BE2C (cell line): ENCODE measurements at regions not wholly inside any gene's neighbourhood (a gene's known extent, or its start where the extent isn't known, plus 50 kb on each side); places are given as distances from the start of the nearest gene placed in this dataset.

Experiments used
- DNase-seq: peaks from one replicate; pipeline ENCODE4 v3.0.0-alpha.2; 2020
- H3K27me3 ChIP-seq: fragments of 250-450 bp; sonication (Bioruptor Pico); 2 replicates; pipeline ENCODE4 v1.5.1; 2020; ENCODE audit warnings: mild to moderate bottlenecking
- H3K36me3 ChIP-seq: fragments of 250-450 bp; sonication (Bioruptor Pico); 2 replicates; pipeline ENCODE4 v1.5.1; 2020; ENCODE audit warnings: mild to moderate bottlenecking
- H3K4me1 ChIP-seq: fragments of 250-450 bp; sonication (Bioruptor Pico); 2 replicates; pipeline ENCODE4 v1.5.1; 2020
- H3K4me3 ChIP-seq: 2 replicates; pipeline ENCODE4 v1.5.1; 2011; ENCODE audit warnings: low read depth, low read length
- H3K9me3 ChIP-seq: fragments of 250-450 bp; sonication (Bioruptor Pico); 2 replicates; pipeline ENCODE4 v1.5.1; 2020
- TF ChIP-seq, protein P1 (sequence below): IDR thresholded peaks from 2 replicates; pipeline ENCODE4 v1.5.1; 2012; ENCODE audit warnings: mild to moderate bottlenecking, low read depth, low read length

DNA sequence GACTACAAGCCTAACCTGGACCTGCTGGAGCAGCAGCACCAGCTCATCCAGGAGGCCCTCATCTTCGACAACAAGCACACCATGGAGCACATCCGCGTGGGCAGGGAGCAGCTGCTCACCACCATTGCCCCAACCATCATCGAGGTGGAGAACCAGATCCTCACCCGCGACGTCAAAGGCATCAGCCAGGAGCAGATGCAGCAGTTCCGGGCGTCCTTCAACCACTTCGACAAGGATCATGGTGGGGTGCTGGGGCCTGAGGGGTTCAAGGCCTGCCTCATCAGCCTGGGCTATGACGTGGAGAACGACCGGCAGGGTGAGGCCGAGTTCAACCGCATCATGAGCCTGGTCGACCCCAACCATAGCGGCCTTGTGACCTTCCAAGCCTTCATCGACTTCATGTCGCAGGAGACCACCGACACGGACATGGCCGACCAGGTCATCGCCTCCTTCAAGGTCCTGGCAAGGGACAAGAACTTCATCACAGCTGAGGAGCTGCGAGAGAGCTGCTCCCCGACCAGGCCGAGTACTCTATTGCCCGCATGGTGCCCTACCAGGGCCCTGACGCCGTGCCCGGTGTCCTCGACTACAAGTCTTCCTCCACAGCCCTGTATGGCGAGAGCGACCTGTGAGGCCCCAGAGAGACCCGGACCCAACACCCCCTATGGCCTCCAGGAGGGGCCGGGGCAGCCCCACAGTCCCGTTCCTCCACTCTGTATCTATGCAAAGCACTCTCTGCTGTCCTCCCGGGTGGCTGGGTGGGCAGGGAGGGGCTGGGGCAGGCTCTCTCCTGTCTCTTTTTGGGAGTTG lies 486.2 kb downstream of the TRAM1L1 start:
- no peaks in the 10 kb centered on the region for H3K9me3 ChIP-seq
- H3K27me3 ChIP-seq = no peaks in the 10 kb centered on the region
- TF ChIP-seq, protein P1, sequence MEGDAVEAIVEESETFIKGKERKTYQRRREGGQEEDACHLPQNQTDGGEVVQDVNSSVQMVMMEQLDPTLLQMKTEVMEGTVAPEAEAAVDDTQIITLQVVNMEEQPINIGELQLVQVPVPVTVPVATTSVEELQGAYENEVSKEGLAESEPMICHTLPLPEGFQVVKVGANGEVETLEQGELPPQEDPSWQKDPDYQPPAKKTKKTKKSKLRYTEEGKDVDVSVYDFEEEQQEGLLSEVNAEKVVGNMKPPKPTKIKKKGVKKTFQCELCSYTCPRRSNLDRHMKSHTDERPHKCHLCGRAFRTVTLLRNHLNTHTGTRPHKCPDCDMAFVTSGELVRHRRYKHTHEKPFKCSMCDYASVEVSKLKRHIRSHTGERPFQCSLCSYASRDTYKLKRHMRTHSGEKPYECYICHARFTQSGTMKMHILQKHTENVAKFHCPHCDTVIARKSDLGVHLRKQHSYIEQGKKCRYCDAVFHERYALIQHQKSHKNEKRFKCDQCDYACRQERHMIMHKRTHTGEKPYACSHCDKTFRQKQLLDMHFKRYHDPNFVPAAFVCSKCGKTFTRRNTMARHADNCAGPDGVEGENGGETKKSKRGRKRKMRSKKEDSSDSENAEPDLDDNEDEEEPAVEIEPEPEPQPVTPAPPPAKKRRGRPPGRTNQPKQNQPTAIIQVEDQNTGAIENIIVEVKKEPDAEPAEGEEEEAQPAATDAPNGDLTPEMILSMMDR = no peak
- no peak for DNase-seq
- no peaks in the 10 kb centered on the region for H3K36me3 ChIP-seq
- H3K4me1 ChIP-seq = peaks cover under 1% of the 10 kb centered on the region; the same call in 1 of the 2 replicates
- no peak overlapping the region for H3K4me3 ChIP-seq

DNA sequence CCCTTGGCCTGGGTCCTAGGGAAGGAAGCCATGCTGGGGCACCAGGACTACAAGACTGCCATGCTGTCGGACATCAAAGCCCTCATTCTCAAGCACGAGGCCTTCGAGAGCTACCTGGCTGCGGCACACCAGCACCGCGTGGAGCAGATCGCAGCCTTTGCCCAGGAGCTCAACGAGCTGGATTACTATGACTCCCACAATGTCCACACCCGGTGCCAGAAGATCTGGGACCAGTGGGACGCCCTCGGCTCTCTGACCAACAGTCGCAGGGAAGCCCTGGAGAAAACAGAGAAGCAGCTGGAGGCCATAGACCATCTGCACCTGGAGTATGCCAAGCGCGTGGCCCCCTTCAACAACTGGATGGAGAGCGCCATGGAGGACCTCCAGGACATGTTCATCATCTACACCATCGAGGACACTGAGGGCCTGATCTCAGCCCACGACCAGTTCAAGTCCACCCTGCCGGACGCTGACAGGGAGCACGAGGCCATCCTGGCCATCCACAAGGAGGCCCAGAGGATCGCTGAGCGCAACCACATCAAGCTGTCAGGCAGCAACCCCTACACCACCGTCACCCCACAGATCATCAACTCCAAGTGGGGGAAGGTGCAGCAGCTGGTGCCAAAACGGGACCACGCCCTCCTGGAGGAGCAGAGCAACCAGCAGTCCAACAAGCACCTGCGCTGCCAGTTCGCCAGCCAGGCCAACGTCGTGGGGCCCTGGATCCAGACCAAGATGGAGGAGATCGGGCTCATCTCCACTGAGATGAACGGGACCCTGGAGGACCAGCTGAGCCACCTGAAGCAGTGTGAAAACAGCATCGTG lies 487.0 kb downstream of the TRAM1L1 start:
- no peak for DNase-seq
- Histone ChIP-seq H3K9me3 (no peaks in the 10 kb centered on the region), H3K36me3 (no peaks in the 10 kb centered on the region), H3K27me3 (no peaks in the 10 kb centered on the region), H3K4me3 (no peak overlapping the region), H3K4me1 (peaks cover 5% of the 10 kb centered on the region; the same call in 1 of the 2 replicates)
- TF ChIP-seq, protein P1 = no peak

DNA sequence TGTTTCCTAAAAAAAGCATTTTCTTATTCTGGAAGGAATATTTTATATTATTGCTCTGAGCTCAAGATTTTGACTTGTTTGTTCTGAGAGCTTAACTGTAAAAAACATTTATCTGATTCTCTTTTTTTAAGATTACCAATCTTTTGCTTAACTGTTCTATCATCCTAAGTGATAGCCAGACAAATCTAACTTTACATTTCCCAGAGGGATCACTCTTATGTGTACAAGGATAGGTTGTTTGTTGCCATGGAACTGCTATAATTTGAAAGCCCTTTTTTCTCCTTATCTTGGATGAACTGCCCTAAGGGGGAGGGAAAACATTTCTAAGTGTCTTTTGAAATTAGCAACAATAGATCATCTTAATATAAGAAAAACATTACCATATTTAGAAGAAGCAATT lies 494.7 kb downstream of the TRAM1L1 start:
- TF ChIP-seq, protein P1 = no peak
- no peaks in the 10 kb centered on the region for H3K9me3 ChIP-seq
- H3K36me3 ChIP-seq = no peaks in the 10 kb centered on the region
- H3K4me1 ChIP-seq = peaks cover 14% of the 10 kb centered on the region
- no peak for DNase-seq
- no peaks in the 10 kb centered on the region for H3K27me3 ChIP-seq
- no peak overlapping the region for H3K4me3 ChIP-seq

DNA sequence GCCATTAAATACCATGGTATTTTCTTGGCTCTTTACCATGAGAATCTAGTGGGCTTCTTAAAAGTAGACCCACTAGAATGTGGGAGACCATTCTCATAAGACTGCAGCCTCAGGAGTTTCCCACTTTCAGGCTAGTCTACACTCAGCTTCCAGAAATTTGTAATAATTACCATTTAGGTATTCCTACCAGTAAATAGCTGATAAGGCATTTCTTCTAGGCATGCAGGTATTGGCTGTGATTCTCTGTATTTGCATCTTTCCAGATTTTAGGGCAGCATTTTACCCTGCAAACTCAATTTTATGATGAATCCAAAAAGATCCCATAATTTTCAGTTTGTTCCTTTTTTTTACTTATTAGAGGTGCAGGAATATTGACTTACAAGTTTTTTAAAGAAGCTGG lies 496.6 kb downstream of the TRAM1L1 start:
- Histone ChIP-seq H3K36me3 (no peaks in the 10 kb centered on the region), H3K4me1 (peaks cover 10% of the 10 kb centered on the region; the same call in 1 of the 2 replicates), H3K27me3 (no peaks in the 10 kb centered on the region), H3K4me3 (no peak overlapping the region), H3K9me3 (no peaks in the 10 kb centered on the region)
- TF ChIP-seq, protein P1 = no peak
- no peak for DNase-seq

DNA sequence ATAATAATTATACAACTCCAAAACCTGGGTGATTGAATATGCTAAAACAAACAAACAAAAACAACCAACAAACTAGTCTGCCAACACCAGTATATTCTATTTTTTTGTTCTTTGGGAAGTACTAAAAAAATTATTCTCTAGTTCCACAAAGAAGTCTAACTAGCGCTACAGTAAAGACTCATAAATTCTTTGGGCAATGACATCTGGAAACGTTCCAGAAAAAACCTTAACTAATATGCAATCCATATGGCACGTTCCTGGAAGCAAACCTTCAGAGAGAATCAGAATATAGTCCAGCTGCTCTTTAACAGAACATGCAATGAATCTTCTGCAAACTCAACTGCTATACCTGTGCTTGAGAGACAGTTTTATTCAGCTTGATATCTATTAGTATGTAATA lies 500.1 kb downstream of the TRAM1L1 start:
- Histone ChIP-seq H3K27me3 (no peaks in the 10 kb centered on the region), H3K4me3 (no peak overlapping the region), H3K36me3 (no peaks in the 10 kb centered on the region), H3K9me3 (no peaks in the 10 kb centered on the region), H3K4me1 (no peaks in the 10 kb centered on the region)
- DNase-seq = no peak
- TF ChIP-seq, protein P1 = no peak

DNA sequence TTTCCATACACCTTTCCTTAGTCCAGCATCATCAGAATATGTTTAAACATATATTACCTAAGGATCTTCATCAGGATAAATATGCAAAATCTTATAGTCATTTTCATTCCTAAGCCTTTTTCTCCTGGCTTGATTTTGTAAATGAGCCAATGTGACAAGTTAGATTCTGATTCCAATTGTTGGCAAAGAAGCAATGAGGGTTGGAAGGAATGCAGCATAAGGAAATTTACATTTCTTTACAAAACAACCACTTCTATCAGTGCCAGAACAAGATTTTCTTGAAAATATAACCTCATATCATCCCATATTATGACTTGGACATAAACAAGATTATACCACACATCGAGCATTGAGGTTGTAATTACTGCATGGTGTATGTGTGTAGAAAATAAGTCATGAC lies 508.1 kb downstream of the TRAM1L1 start:
- TF ChIP-seq, protein P1 = no peak
- H3K4me3 ChIP-seq = no peak overlapping the region
- no peak for DNase-seq
- no peaks in the 10 kb centered on the region for H3K27me3 ChIP-seq
- no peaks in the 10 kb centered on the region for H3K36me3 ChIP-seq
- H3K4me1 ChIP-seq = no peaks in the 10 kb centered on the region
- H3K9me3 ChIP-seq = no peaks in the 10 kb centered on the region
